ENCODE measurements at regions not wholly inside any gene's neighbourhood (a gene's known extent, or its start where the extent isn't known, plus 50 kb on each side); places are given as distances from the start of the nearest gene placed in this dataset.

DNA sequence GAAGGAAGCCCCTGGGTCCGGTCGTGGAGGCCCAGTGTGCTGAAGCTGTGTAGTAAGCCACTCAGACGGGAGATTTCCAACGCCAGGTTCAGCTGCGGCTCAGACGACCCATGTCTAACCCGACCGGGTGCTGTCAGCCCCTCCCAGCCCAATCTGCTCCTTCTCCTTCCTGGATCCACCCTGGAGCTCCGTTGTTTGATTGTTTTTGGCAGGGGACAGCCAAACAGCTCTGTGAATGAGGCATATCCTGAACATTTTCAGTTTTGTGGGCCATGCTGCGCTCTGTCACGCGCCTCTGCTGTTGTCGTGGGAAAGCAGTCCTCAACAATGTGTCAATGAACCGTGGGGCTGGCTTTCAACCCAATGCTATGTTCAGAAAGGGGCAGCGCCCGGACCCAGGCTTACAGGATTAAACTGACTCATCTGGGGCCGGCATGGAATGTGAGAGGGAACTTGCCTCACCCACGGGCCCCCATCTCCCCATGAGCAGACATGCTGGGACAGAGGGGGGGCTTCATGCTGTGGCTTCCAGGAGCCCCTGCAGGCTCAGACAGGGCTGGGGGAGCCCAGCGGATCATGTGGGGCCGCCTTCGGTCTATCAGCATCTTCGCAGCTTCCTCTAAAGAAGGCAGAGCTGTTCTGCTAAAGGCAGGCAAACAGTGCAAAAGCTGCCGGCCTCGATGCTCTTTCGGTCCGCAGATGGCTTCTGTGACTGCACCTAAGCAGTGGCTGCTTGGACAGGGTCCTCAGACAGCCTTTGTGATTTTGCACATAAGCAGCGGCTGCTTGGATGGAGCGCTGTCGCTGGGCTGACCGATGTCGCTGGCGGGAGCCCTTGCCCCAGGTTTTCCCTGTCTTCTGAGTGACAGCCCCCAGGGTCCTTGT is 101.7 kb downstream of the RIPK4 start:
- TF ChIP-seq KDM5A (IDR thresholded peaks at IDR 0.05; ENCODE audit: low read length) (no peak), GABPA (IDR thresholded peaks at IDR 0.05; ENCODE audit: borderline replicate concordance, insufficient read depth, low read length) (no peak), TBP (IDR thresholded peaks at IDR 0.05; ENCODE audit: low read depth, low read length) (no peak), TAF7 (optimal IDR thresholded peaks at IDR 0.05; ENCODE audit: borderline replicate concordance, low read depth, low read length) (no peak), CTCF (IDR thresholded peaks at IDR 0.05; ENCODE audit: control extremely low read depth in 1 of 3, insufficient read depth in 1 of 3, low read depth in 1 of 3, low read length in 3 of 3) (no peak), RAD21 (IDR thresholded peaks at IDR 0.05 in 1 of 2, conservative IDR thresholded peaks at IDR 0.05 in 1 of 2; ENCODE audit: low read depth in 2 of 2, low read length in 2 of 2) (no peak), HDAC2 (IDR thresholded peaks at IDR 0.05; ENCODE audit: borderline replicate concordance in 1 of 2, low read depth in 2 of 2, low read length in 2 of 2) (no peak), CTBP2 (IDR thresholded peaks at IDR 0.05; ENCODE audit: borderline replicate concordance, insufficient read depth, insufficient read length, low read length) (no peak)
- no peak overlapping the region for H3K4me2 ChIP-seq (ENCODE audit: insufficient read depth in 1 of 2, low read depth in 2 of 2, low read length in 2 of 2)
- no peaks in the 10 kb centered on the region for H3K23me2 ChIP-seq (ENCODE audit: low read depth, low read length)
- no peak overlapping the region for H4K8ac ChIP-seq (ENCODE audit: extremely low read depth, insufficient read depth, low read length)
- H4K5ac ChIP-seq (ENCODE audit: insufficient read length, low read depth, low read length) = no peak overlapping the region
- no peaks in the 10 kb centered on the region; a peak in 1 of 7 replicates for H3K27me3 ChIP-seq (replicated peaks in 1 of 4; ENCODE audit: control insufficient read depth in 3 of 4, extremely low read depth in 1 of 4, insufficient read depth in 3 of 4, low read length in 3 of 4)
- DNase-seq (ENCODE audit: low read depth in 1 of 2, low spot score in 2 of 2) (no peak), FAIRE-seq (no peak)
- H2BK12ac ChIP-seq (ENCODE audit: low read depth, low read length) = no peak overlapping the region
- H2AFZ ChIP-seq (ENCODE audit: low read length) = no peak overlapping the region
- CTCF ChIA-PET (ENCODE audit: partially characterized antibody) = interaction anchor here (0.6 to 2.8 kb wide), 12 partner anchors 8 to 151 kb away, joined by 3 to 22 read pairs (median 4); no protein-coding TSS in a partner anchor
- no peaks in the 10 kb centered on the region for H3K9me3 ChIP-seq (ENCODE audit: insufficient read depth in 2 of 2, low read depth in 1 of 2, low read length in 1 of 2)
- H2AK5ac ChIP-seq (ENCODE audit: low read depth, low read length) = no peak overlapping the region
- no peaks in the 10 kb centered on the region for H3K4me1 ChIP-seq (replicated peaks in 1 of 4; ENCODE audit: control insufficient read depth in 3 of 4, insufficient read depth in 4 of 4, low read length in 3 of 4)
- H3K79me2 ChIP-seq (ENCODE audit: control insufficient read depth in 1 of 2, insufficient read depth in 2 of 2, low read length in 2 of 2) = no peaks in the 10 kb centered on the region
- H3K18ac ChIP-seq (ENCODE audit: extremely low read depth, low read length) = no peak overlapping the region
- no peak overlapping the region for H2BK15ac ChIP-seq (ENCODE audit: low read length)
- POLR2A ChIA-PET (ENCODE audit: partially characterized antibody) = no interaction called here
- H3K23ac ChIP-seq (ENCODE audit: insufficient read length) = no peak overlapping the region
- H3K36me3 ChIP-seq (ENCODE audit: control insufficient read depth in 2 of 4, insufficient read depth in 4 of 4, low read length in 3 of 4) = no peaks in the 10 kb centered on the region
- H3K14ac ChIP-seq (ENCODE audit: insufficient read length) = no peak overlapping the region
- no peak overlapping the region for H2BK20ac ChIP-seq (ENCODE audit: low read length)
- no peaks in the 10 kb centered on the region for H3K79me1 ChIP-seq (ENCODE audit: low read depth, low read length)
- no peak overlapping the region for H3K4ac ChIP-seq (replicated peaks; ENCODE audit: insufficient read length, low read depth, low read length)
- H2BK5ac ChIP-seq (ENCODE audit: low read depth, low read length) = no peak overlapping the region
- H3K56ac ChIP-seq (replicated peaks; ENCODE audit: insufficient read length, low read depth, low read length) = no peak overlapping the region
- H4K20me1 ChIP-seq (replicated peaks in 1 of 2; ENCODE audit: control insufficient read depth in 1 of 2, insufficient read depth in 2 of 2, low read length in 2 of 2) = no peaks in the 10 kb centered on the region
- H3K4me3 ChIP-seq (ENCODE audit: extremely low read depth in 1 of 4, insufficient read depth in 2 of 4, low read depth in 3 of 4, low read length in 4 of 4) = no peak overlapping the region
- 90% methylated on average over 32 of the region's 32 CpGs; no CpG with 5 or more reads in 1 of the 2 experiments for WGBS, 2 experiments (ENCODE audit: extremely low coverage in 1 of 2, insufficient coverage in 1 of 2, insufficient read length in 1 of 2, insufficient replicate concordance in 2 of 2, low coverage in 1 of 2, low lambda C conversion rate in 2 of 2, missing lambda C conversion rate in 1 of 2)
- no peak overlapping the region for H3K27ac ChIP-seq (ENCODE audit: low read depth, low read length)
- H3K9ac ChIP-seq (replicated peaks in 1 of 4; ENCODE audit: extremely low read depth in 1 of 4, low read depth in 3 of 4, low read length in 3 of 4) = no peak overlapping the region
- H4K91ac ChIP-seq (replicated peaks; ENCODE audit: insufficient read length, low read length) = no peak overlapping the region
- H2BK120ac ChIP-seq (replicated peaks; ENCODE audit: low read depth, low read length) = no peak overlapping the region

Data from H1 (cell line).